HL-60 (cell line): ENCODE measurements at regions not wholly inside any gene's neighbourhood (a gene's known extent, or its start where the extent isn't known, plus 50 kb on each side); places are given as distances from the start of the nearest gene placed in this dataset.

Experiments used
- DNase-seq, 2 experiments: peaks; one replicate each; pipeline ENCODE4 v3.0.0-alpha.2; 2010 to 2020; ENCODE audit warnings: low read depth in 1 of 2, low spot score in 1 of 2
- H3K27ac ChIP-seq: fragments of 250-450 bp; sonication (Bioruptor Pico); replicated peaks from 2 replicates; pipeline ENCODE4 v1.5.1; 2020; ENCODE audit warnings: mild to moderate bottlenecking, moderate library complexity
- H3K27me3 ChIP-seq: fragments of 250-450 bp; sonication (Bioruptor Pico); 2 replicates; pipeline ENCODE4 v1.5.1; 2021; ENCODE audit warnings: mild to moderate bottlenecking, moderate library complexity; ENCODE audit not compliant: insufficient read depth, poor library complexity, severe bottlenecking
- H3K4me3 ChIP-seq: replicated peaks from 2 replicates; pipeline ENCODE4 v1.5.1; 2011; ENCODE audit warnings: mild to moderate bottlenecking, control low read depth, low read length; ENCODE audit not compliant: insufficient read depth
- CTCF ChIP-seq: IDR thresholded peaks from one replicate; pipeline ENCODE4 v1.5.1; 2011; ENCODE audit warnings: low read length, control low read depth, inconsistent platforms; ENCODE audit not compliant: insufficient read depth
- GABPA ChIP-seq: IDR thresholded peaks from 2 replicates; pipeline ENCODE4 v1.6.1; 2012; ENCODE audit warnings: low read depth
- POLR2AphosphoS5 ChIP-seq: IDR thresholded peaks from 2 replicates; pipeline ENCODE4 v1.6.1; 2012; ENCODE audit warnings: low read depth
- REST ChIP-seq: IDR thresholded peaks from 2 replicates; pipeline ENCODE4 v1.6.1; 2012; ENCODE audit warnings: low read depth; ENCODE audit not compliant: insufficient replicate concordance
- SPI1 ChIP-seq: IDR thresholded peaks from 2 replicates; pipeline ENCODE4 v1.6.1; 2012; ENCODE audit warnings: low read depth, mild to moderate bottlenecking, borderline replicate concordance

GRCh38 chr13:99656092-99656745 is 154.9 kb downstream of the TM9SF2 start:
- no peaks in the 10 kb centered on the region for H3K27me3 ChIP-seq
- no peak overlapping the region for H3K27ac ChIP-seq
- DNase-seq: peak; percentile 26 to 70
- H3K4me3 ChIP-seq: no peak overlapping the region
- TF ChIP-seq CTCF (peak; percentile 78), SPI1 (no peak)

GRCh38 chr13:99655351-99656091 is 154.2 kb downstream of the TM9SF2 start:
- DNase-seq: no peak
- Histone ChIP-seq H3K4me3 (no peak overlapping the region), H3K27ac (no peak overlapping the region), H3K27me3 (no peaks in the 10 kb centered on the region)
- TF ChIP-seq POLR2AphosphoS5: no peak
- no peak for TF ChIP-seq SPI1
- no peak for TF ChIP-seq GABPA
- TF ChIP-seq REST: no peak
- TF ChIP-seq CTCF: no peak

GRCh38 chr13:99654076-99654475 is 152.8 kb downstream of the TM9SF2 start:
- Histone ChIP-seq H3K4me3 (no peak overlapping the region), H3K27me3 (no peaks in the 10 kb centered on the region), H3K27ac (no peak overlapping the region)
- no peak for DNase-seq
- no peak for TF ChIP-seq GABPA
- no peak for TF ChIP-seq POLR2AphosphoS5
- TF ChIP-seq SPI1: no peak
- TF ChIP-seq CTCF: no peak
- TF ChIP-seq REST: no peak

GRCh38 chr13:99653526-99653925 is 152.3 kb downstream of the TM9SF2 start:
- no peak overlapping the region for H3K27ac ChIP-seq
- no peak for DNase-seq
- no peaks in the 10 kb centered on the region for H3K27me3 ChIP-seq

More at GRCh38 chr13:99653526-99653925, 152.3 kb downstream of the TM9SF2 start:
- no peak overlapping the region for H3K4me3 ChIP-seq
- no peak for TF ChIP-seq REST
- no peak for TF ChIP-seq CTCF
- TF ChIP-seq SPI1: no peak
- no peak for TF ChIP-seq POLR2AphosphoS5
- TF ChIP-seq GABPA: no peak
